AG09319 (cell line): ENCODE measurements at regions not wholly inside any gene's neighbourhood (a gene's known extent, or its start where the extent isn't known, plus 50 kb on each side); places are given as distances from the start of the nearest gene placed in this dataset.

Source experiments
- DNase-seq: peaks from one replicate; pipeline ENCODE4 v3.0.0-alpha.2; 2010; ENCODE audit warnings: low read depth; ENCODE audit errors: extremely low read depth
- TF ChIP-seq, protein P1 (sequence below): IDR thresholded peaks from 2 replicates; pipeline ENCODE4 v1.5.1; 2011; ENCODE audit warnings: low read depth, mild to moderate bottlenecking, inconsistent platforms, low read length, moderate library complexity

DNA sequence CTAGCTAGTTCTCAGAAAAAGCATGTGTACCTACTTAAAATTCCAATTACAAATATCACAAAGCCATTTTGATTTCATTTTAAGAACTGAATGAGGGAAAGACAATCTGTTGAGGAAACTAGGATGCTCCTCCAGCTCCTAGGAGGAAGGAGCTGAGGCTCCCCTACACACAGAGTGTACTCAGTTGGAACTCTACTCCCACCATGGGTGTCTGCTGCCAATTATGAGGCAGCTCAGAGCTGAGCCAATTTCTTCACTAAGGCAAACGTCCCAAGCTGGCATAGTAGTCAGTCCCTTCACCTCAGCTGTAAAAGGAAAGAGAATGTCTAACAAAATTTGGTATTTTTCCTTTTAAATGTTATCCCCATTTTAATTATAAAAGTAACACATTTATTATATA, 300.0 kb upstream of the TRPC7 start:
- DNase-seq: no peak
- TF ChIP-seq, protein P1, sequence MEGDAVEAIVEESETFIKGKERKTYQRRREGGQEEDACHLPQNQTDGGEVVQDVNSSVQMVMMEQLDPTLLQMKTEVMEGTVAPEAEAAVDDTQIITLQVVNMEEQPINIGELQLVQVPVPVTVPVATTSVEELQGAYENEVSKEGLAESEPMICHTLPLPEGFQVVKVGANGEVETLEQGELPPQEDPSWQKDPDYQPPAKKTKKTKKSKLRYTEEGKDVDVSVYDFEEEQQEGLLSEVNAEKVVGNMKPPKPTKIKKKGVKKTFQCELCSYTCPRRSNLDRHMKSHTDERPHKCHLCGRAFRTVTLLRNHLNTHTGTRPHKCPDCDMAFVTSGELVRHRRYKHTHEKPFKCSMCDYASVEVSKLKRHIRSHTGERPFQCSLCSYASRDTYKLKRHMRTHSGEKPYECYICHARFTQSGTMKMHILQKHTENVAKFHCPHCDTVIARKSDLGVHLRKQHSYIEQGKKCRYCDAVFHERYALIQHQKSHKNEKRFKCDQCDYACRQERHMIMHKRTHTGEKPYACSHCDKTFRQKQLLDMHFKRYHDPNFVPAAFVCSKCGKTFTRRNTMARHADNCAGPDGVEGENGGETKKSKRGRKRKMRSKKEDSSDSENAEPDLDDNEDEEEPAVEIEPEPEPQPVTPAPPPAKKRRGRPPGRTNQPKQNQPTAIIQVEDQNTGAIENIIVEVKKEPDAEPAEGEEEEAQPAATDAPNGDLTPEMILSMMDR: no peak

DNA sequence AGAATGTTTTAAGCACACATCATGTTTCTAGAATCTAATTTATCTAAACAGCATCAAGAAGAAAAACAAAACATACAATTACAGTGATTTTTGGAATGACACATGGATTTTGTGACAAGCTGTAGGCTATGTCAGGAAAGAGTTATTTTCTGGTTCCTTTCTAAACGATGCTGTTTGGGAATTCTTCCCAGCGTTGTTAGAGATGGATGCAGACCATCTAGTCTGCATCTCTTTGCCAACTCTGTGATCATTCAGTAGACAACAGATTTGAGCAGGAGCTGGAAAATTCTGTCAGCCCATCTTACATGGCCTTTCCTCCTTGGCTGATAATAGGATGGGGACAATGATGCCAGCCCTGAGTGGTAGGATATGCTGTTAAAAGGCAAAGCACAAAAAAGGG, 295.7 kb upstream of the TRPC7 start:
- no peak for DNase-seq
- TF ChIP-seq, protein P1: no peak

DNA sequence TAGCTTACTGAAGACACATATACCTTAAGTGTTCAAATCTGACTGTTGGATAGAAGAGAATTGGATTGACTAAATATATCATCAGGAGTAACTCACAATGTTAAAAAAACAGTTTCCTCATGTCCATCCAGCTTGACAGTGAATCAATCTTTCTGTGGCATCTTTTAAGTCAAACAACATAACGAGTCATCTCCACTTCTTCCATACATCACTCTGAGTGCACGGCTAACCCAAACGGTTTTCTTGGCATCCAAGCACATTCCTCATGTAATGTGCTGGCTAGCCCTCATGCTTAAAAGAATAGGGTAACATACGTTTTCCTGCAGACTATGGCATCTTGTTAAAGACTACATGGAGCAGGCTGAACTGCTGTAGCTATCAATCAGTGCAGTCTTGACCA, 291.5 kb upstream of the TRPC7 start:
- DNase-seq: no peak
- TF ChIP-seq, protein P1: no peak

GRCh38 chr5:136655468-136655867, 290.1 kb upstream of the TRPC7 start:
- no peak for DNase-seq
- TF ChIP-seq, protein P1: no peak

DNA sequence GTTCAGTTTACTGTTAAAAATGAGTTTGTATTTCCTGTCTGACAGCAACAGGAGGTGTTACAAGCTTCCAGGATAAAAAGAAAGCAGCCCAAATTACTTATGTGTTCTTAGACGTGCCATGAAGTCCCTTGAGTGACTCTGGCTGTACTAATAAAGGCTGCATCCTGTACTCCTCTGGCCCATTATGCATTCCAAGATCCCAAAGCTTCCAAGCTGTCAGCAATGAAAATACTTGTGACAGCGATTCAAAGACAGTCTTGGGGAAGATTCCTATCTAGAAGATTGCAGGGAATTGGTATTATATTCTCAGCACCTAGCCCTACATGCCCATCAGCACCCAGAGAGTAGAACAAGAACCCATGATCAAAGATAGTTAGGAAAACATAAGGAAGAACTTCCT, 281.6 kb upstream of the TRPC7 start:
- TF ChIP-seq, protein P1: no peak
- DNase-seq: no peak

GRCh38 chr5:136642976-136643375, 277.6 kb upstream of the TRPC7 start:
- TF ChIP-seq, protein P1: no peak
- no peak for DNase-seq

- TF ChIP-seq, protein P1: no peak
- no peak for DNase-seq
These were observed 274.3 kb upstream of the TRPC7 start for GRCh38 chr5:136639616-136640015.
